ENCODE measurements at regions not wholly inside any gene's neighbourhood (a gene's known extent, or its start where the extent isn't known, plus 50 kb on each side); places are given as distances from the start of the nearest gene placed in this dataset.

- TF ChIP-seq POLR2A (IDR thresholded peaks at IDR 0.05): no peak
- no peak for TF ChIP-seq CTCF (IDR thresholded peaks at IDR 0.05)
These were observed 330.5 kb downstream of the KCNS3 start for GRCh38 chr2:18208956-18209355.
